GM10266 (cell line): ENCODE measurements at regions not wholly inside any gene's neighbourhood (a gene's known extent, or its start where the extent isn't known, plus 50 kb on each side); places are given as distances from the start of the nearest gene placed in this dataset.

Source experiments
- DNase-seq: peaks from one replicate; pipeline ENCODE4 v3.0.0; 2012; ENCODE audit errors: extremely low spot score
- CTCF ChIP-seq: IDR thresholded peaks from 2 replicates; pipeline ENCODE4 v1.5.1; 2012; ENCODE audit warnings: mild to moderate bottlenecking, low read depth; ENCODE audit not compliant: control insufficient read depth, insufficient read depth; ENCODE audit errors: missing control alignments

GRCh38 chr3:31345581-31345980 lies 187.1 kb upstream of the STT3B start:
- DNase-seq, result no peak
- no peak for TF ChIP-seq CTCF

DNA sequence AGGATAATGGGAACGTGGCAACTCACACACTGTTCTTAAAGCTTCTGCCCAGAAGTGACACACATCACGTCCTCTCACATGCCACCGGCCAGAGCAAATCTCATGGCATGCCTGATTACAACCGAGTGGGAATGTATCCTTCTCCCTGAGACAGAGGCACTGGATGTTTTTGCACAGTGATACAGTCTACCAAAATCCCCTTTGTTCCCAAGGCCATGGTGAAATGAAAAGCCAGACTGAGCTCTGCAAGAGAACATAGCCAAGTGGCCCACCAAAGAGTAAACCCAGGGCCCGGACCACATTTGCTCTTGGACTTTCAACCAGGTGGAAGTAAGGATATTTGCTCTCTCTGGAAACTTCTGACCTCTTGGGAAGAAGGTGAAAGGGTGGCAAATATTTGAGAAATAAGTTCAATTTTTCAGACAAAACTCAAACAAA lies 186.2 kb upstream of the STT3B start:
- DNase-seq, result no peak
- TF ChIP-seq CTCF, result no peak

GRCh38 chr3:31349001-31349748 lies 183.6 kb upstream of the STT3B start:
- DNase-seq, result no peak
- TF ChIP-seq CTCF, result no peak

DNA sequence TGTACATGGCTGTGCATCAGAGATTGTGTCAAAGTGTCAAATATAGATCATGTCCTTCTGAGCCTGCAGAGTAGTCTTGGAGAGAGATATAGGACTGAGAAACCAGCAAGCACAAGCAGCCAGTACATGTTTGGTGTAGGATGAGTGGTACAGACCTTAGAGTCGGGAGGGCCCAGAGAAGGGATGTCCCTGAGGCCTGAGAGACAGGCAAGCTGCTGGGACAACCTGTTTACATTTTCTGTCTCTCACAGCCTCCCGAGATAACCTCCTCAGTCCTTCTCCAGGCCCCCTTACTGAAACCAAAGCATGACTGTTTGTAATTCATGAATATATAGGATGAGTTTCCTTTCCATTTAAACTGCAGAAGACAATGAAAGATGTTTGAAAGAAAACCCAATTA lies 182.4 kb upstream of the STT3B start:
- TF ChIP-seq CTCF, result no peak

GRCh38 chr3:31352331-31352730 lies 180.4 kb upstream of the STT3B start:
- TF ChIP-seq CTCF, result no peak
- no peak for DNase-seq

More for the DNA sequence above, 182.4 kb upstream of the STT3B start:
- no peak for DNase-seq

DNA sequence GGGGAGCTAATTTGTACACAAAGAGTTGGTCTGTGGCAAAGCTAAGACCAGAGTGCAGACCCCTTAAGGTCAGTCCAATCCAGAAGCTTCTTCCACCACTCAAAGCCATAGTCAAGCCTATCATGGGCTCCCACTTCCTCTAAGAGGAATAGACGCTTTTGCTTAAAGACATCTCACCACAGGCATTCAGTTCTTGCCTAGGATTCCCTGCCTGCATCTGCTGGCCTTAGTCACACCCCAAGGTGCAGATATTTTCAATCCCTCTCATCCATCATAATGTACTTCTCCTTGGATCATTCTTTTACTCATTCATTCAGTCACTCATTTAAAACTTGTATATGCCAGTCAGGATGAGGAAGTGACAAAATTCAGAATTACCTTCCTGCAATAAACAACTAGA lies 179.6 kb upstream of the STT3B start:
- no peak for TF ChIP-seq CTCF
- DNase-seq, result no peak

- no peak for DNase-seq
Measured at GRCh38 chr3:31354373-31354772, 178.4 kb upstream of the STT3B start.

More at GRCh38 chr3:31354373-31354772, 178.4 kb upstream of the STT3B start:
- TF ChIP-seq CTCF, result no peak
